Endothelial cell of umbilical vein (primary cell): ENCODE measurements at regions not wholly inside any gene's neighbourhood (a gene's known extent, or its start where the extent isn't known, plus 50 kb on each side); places are given as distances from the start of the nearest gene placed in this dataset.

Experiments
- BruUV-seq: library from RNA; stranded (reverse); fragments of 400-500 nt; replicated peaks from 2 replicates; lab custom pipeline; 2021; lab: Mats Ljungman, UMichigan
- CTCF ChIA-PET: fragments of 300-600, 350-600 bp; sonication (Branson Sonifier 250); formaldehyde crosslinking; loops from one replicate; lab custom pipeline; 2021; ENCODE audit warnings: antibody characterized with exemption, inconsistent platforms; lab: Charles Lee
- POLR2A ChIA-PET: fragments of 300-600, 350-600 bp; sonication (Branson Sonifier 250); formaldehyde crosslinking; loops from one replicate; lab custom pipeline; 2021; ENCODE audit warnings: antibody characterized with exemption, inconsistent platforms; lab: Charles Lee
- DNase-seq: peaks from one replicate; pipeline ENCODE4 v3.0.0-alpha.2; 2011; ENCODE audit warnings: low read depth, low spot score
- FAIRE-seq: peaks from 2 replicates; lab custom pipeline; 2011; peaks lifted over from hg19 to GRCh38; lab: Jason Lieb, UNC
- H2AFZ ChIP-seq: 2 replicates; pipeline ENCODE4 v1.6.0; 2012; ENCODE audit warnings: low read depth, low read length, control low read depth, inconsistent platforms
- H3K27ac ChIP-seq: 2 replicates; pipeline ENCODE4 v1.5.1; 2011; ENCODE audit warnings: low read depth, mild to moderate bottlenecking, control low read depth, low read length, moderate library complexity; ENCODE audit not compliant: insufficient read depth
- H3K27me3 ChIP-seq, 2 experiments: 2 replicates each; pipeline versions ENCODE4 v1.6.0 to v1.6.1; 2011; ENCODE audit warnings: low read length in 2 of 2, mixed read lengths in 1 of 2; ENCODE audit not compliant: control insufficient read depth in 2 of 2, insufficient read depth in 2 of 2
- H3K36me3 ChIP-seq, 2 experiments: 2 replicates in 1 of 2; 3 replicates in 1 of 2; pipeline ENCODE4 v1.5.1; 2011; ENCODE audit warnings: low read length in 2 of 2, mild to moderate bottlenecking in 1 of 2, moderate library complexity in 1 of 2; ENCODE audit not compliant: control insufficient read depth in 2 of 2, insufficient read depth in 2 of 2; ENCODE audit errors: extremely low read depth in 1 of 2
- H3K4me1 ChIP-seq: 3 replicates; pipeline ENCODE4 v1.5.1; 2011; ENCODE audit warnings: mild to moderate bottlenecking, low read length; ENCODE audit not compliant: control insufficient read depth, insufficient read depth; ENCODE audit errors: extremely low read depth
- H3K4me2 ChIP-seq: 2 replicates; pipeline ENCODE4 v1.6.1; 2011; ENCODE audit warnings: low read length, control low read depth, mixed read lengths; ENCODE audit not compliant: insufficient read depth
- H3K4me3 ChIP-seq, 3 experiments: fragments of 200-600 bp in 1 of 3; sonication (generic), shearing (Covaris generic) in 1 of 3; replicated peaks in 1 of 3; 2 replicates each; pipeline ENCODE4 v1.5.1; 2011 to 2016; ENCODE audit warnings: control low read depth in 3 of 3, low read length in 3 of 3, mild to moderate bottlenecking in 2 of 3, inconsistent platforms in 1 of 3, low read depth in 1 of 3, moderate library complexity in 1 of 3; ENCODE audit not compliant: insufficient read depth in 1 of 3
- H3K79me2 ChIP-seq: 2 replicates; pipeline ENCODE4 v1.6.0; 2012; ENCODE audit warnings: low read length, inconsistent platforms; ENCODE audit not compliant: control insufficient read depth, insufficient read depth
- H3K9ac ChIP-seq: replicated peaks from 2 replicates; pipeline ENCODE3; 2011; ENCODE audit warnings: low read length, control low read depth; ENCODE audit not compliant: insufficient read depth; ENCODE audit errors: extremely low read depth
- H3K9me1 ChIP-seq: replicated peaks from 3 replicates; pipeline ENCODE4 v1.6.0; 2011; ENCODE audit warnings: mild to moderate bottlenecking, low read length; ENCODE audit not compliant: control insufficient read depth, insufficient read depth; ENCODE audit errors: extremely low read depth
- H3K9me3 ChIP-seq: replicated peaks from 2 replicates; pipeline ENCODE4 v1.5.1; 2012; ENCODE audit warnings: low read length, inconsistent platforms; ENCODE audit not compliant: control insufficient read depth, insufficient read depth
- H4K20me1 ChIP-seq: replicated peaks from 2 replicates; pipeline ENCODE3; 2011; ENCODE audit warnings: mild to moderate bottlenecking, low read length; ENCODE audit not compliant: control insufficient read depth, insufficient read depth; ENCODE audit errors: extremely low read depth
- CTCF ChIP-seq, 2 donors: IDR thresholded peaks; 1 replicate in 1 of 2; 2 replicates in 1 of 2; pipeline ENCODE4 v1.5.1; 2011; ENCODE audit warnings: low read length in 2 of 2, mild to moderate bottlenecking in 2 of 2, moderate library complexity in 2 of 2, control low read depth in 1 of 2, inconsistent platforms in 1 of 2, low read depth in 1 of 2; ENCODE audit not compliant: insufficient read depth in 1 of 2; ENCODE audit errors: extremely low read depth in 1 of 2
- EZH2 ChIP-seq: IDR thresholded peaks from 2 replicates; pipeline ENCODE4 v1.6.1; 2012; ENCODE audit warnings: borderline replicate concordance, low read depth, mild to moderate bottlenecking, moderate library complexity, low read length, inconsistent platforms; ENCODE audit not compliant: severe bottlenecking
- FOS ChIP-seq: IDR thresholded peaks from 2 replicates; pipeline ENCODE4 v1.6.1; 2011; ENCODE audit warnings: mild to moderate bottlenecking, low read length, moderate library complexity, borderline replicate concordance; ENCODE audit not compliant: insufficient read depth
- GATA2 ChIP-seq: IDR thresholded peaks from 2 replicates; pipeline ENCODE4 v1.7.0; 2011; ENCODE audit warnings: low read depth, mild to moderate bottlenecking, moderate library complexity, mixed read lengths, low read length; ENCODE audit not compliant: insufficient read length, insufficient read depth
- JUN ChIP-seq: IDR thresholded peaks from 2 replicates; pipeline ENCODE4 v1.6.1; 2011; ENCODE audit warnings: borderline replicate concordance, low read depth; ENCODE audit not compliant: insufficient read length, insufficient read depth
- MAX ChIP-seq: IDR thresholded peaks from 2 replicates; pipeline ENCODE4 v1.6.1; 2011; ENCODE audit not compliant: insufficient read depth, insufficient read length
- MYC ChIP-seq: IDR thresholded peaks from one replicate; pipeline ENCODE4 v1.6.1; 2011; ENCODE audit warnings: mild to moderate bottlenecking, low read depth, low read length
- POLR2A ChIP-seq: IDR thresholded peaks from 2 replicates; pipeline ENCODE4 v1.6.1; 2012; ENCODE audit warnings: low read depth, mild to moderate bottlenecking, control low read depth, low read length
- POLR2AphosphoS5 ChIP-seq: IDR thresholded peaks from 2 replicates; pipeline ENCODE4 v1.6.1; 2012; ENCODE audit warnings: low read depth, mild to moderate bottlenecking, control low read depth, low read length, moderate library complexity; ENCODE audit not compliant: insufficient read depth
- dilution Hi-C: fragments of 300-500 bp; cut with MboI; formaldehyde crosslinking; loops from one replicate; pipeline ENCODE4 v1.15.0; 2019; ENCODE audit warnings: low sequenced_read_pairs; ENCODE audit not compliant: extremely low pct_ligation_motif_present
- intact Hi-C: fragments of 100-400 bp; cut with micrococcal nuclease; formaldehyde crosslinking; loops from one replicate; pipeline ENCODE4 v1.10.0; 2022

GRCh38 chr14:49977126-49977841 lies 84.4 kb downstream of the ARF6 start:
- no peaks in the 10 kb centered on the region for H3K36me3 ChIP-seq
- no peak overlapping the region for H3K4me3 ChIP-seq
- no peaks in the 10 kb centered on the region for H3K9me3 ChIP-seq
- BruUV-seq, result no TSS peak
- H3K79me2 ChIP-seq, result no peaks in the 10 kb centered on the region
- H3K27ac ChIP-seq, result no peak overlapping the region
- ChIA-PET POLR2A (no interaction called here), CTCF (interaction anchor here (0.9 to 3.1 kb wide), 5 partner anchors 64 to 115 kb away, joined by 3 to 19 read pairs (median 4); no protein-coding TSS in a partner anchor)
- peaks cover 41% of the 10 kb centered on the region for H3K4me1 ChIP-seq
- intact Hi-C loops, result no loop called here
- TF ChIP-seq GATA2, result no peak
- no peak for TF ChIP-seq FOS
- no peak for TF ChIP-seq MAX
- no peak for TF ChIP-seq MYC
- TF ChIP-seq POLR2AphosphoS5, result no peak
- TF ChIP-seq EZH2, result no peak
- no peak for TF ChIP-seq POLR2A
- no peak for TF ChIP-seq CTCF (IDR thresholded peaks at IDR 0.05; ENCODE audit: extremely low read depth in 1 of 2, insufficient read depth in 1 of 2, low read depth in 1 of 2, low read length in 2 of 2)
- no peak for TF ChIP-seq JUN
- no peaks in the 10 kb centered on the region for H3K9me1 ChIP-seq
- dilution Hi-C loops, result no loop called here
- no peak overlapping the region for H3K4me2 ChIP-seq
- no peaks in the 10 kb centered on the region for H4K20me1 ChIP-seq
- FAIRE-seq (no peak), DNase-seq (peak; percentile 27)
- no peak overlapping the region for H3K9ac ChIP-seq
- no peaks in the 10 kb centered on the region for H3K27me3 ChIP-seq
- H2AFZ ChIP-seq, result peak overlapping the region; percentile 67
